GM23248 (cell line): ENCODE measurements at regions not wholly inside any gene's neighbourhood (a gene's known extent, or its start where the extent isn't known, plus 50 kb on each side); places are given as distances from the start of the nearest gene placed in this dataset.

Experiments used
- EZH2 ChIP-seq: fragments of 200-600 bp; sonication (generic); IDR thresholded peaks from 2 replicates; pipeline ENCODE4 v1.6.1; 2018; ENCODE audit warnings: antibody characterized with exemption, mild to moderate bottlenecking; ENCODE audit not compliant: insufficient read depth, poor library complexity, severe bottlenecking
- EZH2phosphoT487 ChIP-seq: fragments of 200-600 bp; sonication (generic); IDR thresholded peaks from 2 replicates; pipeline ENCODE4 v1.6.1; 2018; ENCODE audit warnings: antibody characterized with exemption, moderate library complexity, mild to moderate bottlenecking, low read depth; ENCODE audit not compliant: insufficient read depth

GRCh38 chr16:52956044-52956443, 96.7 kb downstream of the CHD9NB start:
- TF ChIP-seq EZH2phosphoT487 (no peak), EZH2 (no peak)
